WTC11 (cell line): ENCODE measurements at regions not wholly inside any gene's neighbourhood (a gene's known extent, or its start where the extent isn't known, plus 50 kb on each side); places are given as distances from the start of the nearest gene placed in this dataset.

Experiments
- CTCF ChIP-seq: fragments of 200-600 bp; IDR thresholded peaks from 2 replicates; pipeline ENCODE4 v1.8.0; 2022; ENCODE audit warnings: antibody characterized with exemption
- ELF4 ChIP-seq: sonication (generic); formaldehyde crosslinking; IDR thresholded peaks from 2 replicates; pipeline ENCODE4 v1.8.1; 2022; ENCODE audit warnings: low read depth, mild to moderate bottlenecking, moderate library complexity, missing genetic modification reagents
- ERG ChIP-seq: fragments of 250-450 bp; sonication (Bioruptor Pico); IDR thresholded peaks from 2 replicates; pipeline ENCODE4 v1.8.0; 2021; ENCODE audit warnings: mild to moderate bottlenecking
- KAT7 ChIP-seq: sonication (generic); formaldehyde crosslinking; IDR thresholded peaks from 2 replicates; pipeline ENCODE4 v1.8.1; 2023; ENCODE audit warnings: missing genetic modification reagents, mild to moderate bottlenecking, borderline replicate concordance
- MAX ChIP-seq: sonication (generic); formaldehyde crosslinking; IDR thresholded peaks from 2 replicates; pipeline ENCODE4 v1.8.0; 2022; ENCODE audit warnings: mild to moderate bottlenecking, missing genetic modification reagents
- TEAD4 ChIP-seq: sonication (generic); formaldehyde crosslinking; IDR thresholded peaks from 2 replicates; pipeline ENCODE4 v1.8.0; 2022; ENCODE audit warnings: mild to moderate bottlenecking, missing genetic modification reagents
- USF2 ChIP-seq: sonication (generic); formaldehyde crosslinking; IDR thresholded peaks from 2 replicates; pipeline ENCODE4 v1.8.1; 2023; ENCODE audit warnings: mild to moderate bottlenecking, missing genetic modification reagents, moderate library complexity
- TF ChIP-seq, protein P1 (sequence below): sonication (generic); formaldehyde crosslinking; IDR thresholded peaks from 2 replicates; pipeline ENCODE4 v1.8.1; 2022; ENCODE audit warnings: mild to moderate bottlenecking, missing genetic modification reagents, moderate library complexity, borderline replicate concordance

- TF ChIP-seq USF2 (CRISPR knock-in tag) (no peak), CTCF (no peak), ELF4 (CRISPR knock-in tag) (no peak), TEAD4 (CRISPR knock-in tag) (no peak), ERG (CRISPR knock-in tag) (no peak), MAX (no peak), KAT7 (no peak)
- TF ChIP-seq, protein P1, sequence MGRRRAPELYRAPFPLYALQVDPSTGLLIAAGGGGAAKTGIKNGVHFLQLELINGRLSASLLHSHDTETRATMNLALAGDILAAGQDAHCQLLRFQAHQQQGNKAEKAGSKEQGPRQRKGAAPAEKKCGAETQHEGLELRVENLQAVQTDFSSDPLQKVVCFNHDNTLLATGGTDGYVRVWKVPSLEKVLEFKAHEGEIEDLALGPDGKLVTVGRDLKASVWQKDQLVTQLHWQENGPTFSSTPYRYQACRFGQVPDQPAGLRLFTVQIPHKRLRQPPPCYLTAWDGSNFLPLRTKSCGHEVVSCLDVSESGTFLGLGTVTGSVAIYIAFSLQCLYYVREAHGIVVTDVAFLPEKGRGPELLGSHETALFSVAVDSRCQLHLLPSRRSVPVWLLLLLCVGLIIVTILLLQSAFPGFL (CRISPR knock-in tag): no peak
Measured at GRCh38 chr9:96050861-96051155, 175.3 kb downstream of the ERCC6L2 start.
